SK-N-SH (cell line): ENCODE measurements at regions not wholly inside any gene's neighbourhood (a gene's known extent, or its start where the extent isn't known, plus 50 kb on each side); places are given as distances from the start of the nearest gene placed in this dataset.

ENCODE experiments used
- CTCF ChIA-PET: fragments of 300-600, 350-600 bp; formaldehyde crosslinking; extraction: SDS; loops from one replicate; lab custom pipeline; 2021; lab: Yijun Ruan, JAX
- POLR2A ChIA-PET: fragments of 350-600 bp; sonication (Branson Sonifier 250); formaldehyde crosslinking; extraction: SDS; loops from one replicate; lab custom pipeline; 2020; ENCODE audit warnings: antibody characterized with exemption, inconsistent platforms; lab: Yijun Ruan, JAX
- DNase-seq: peaks from one replicate; pipeline ENCODE4 v3.0.0; 2012
- H2AFZ ChIP-seq: fragments of 200-600 bp; sonication (generic); 2 replicates; pipeline ENCODE4 v1.8.1; 2016; ENCODE audit warnings: antibody characterized with exemption, mild to moderate bottlenecking, low read depth
- H3F3A ChIP-seq: fragments of 200-600 bp; sonication (generic); replicated peaks from 2 replicates; pipeline ENCODE3; 2016; ENCODE audit warnings: antibody characterized with exemption, mild to moderate bottlenecking; ENCODE audit not compliant: insufficient read depth
- H3K27ac ChIP-seq, 2 experiments: fragments of 200-500 bp in 1 of 2; fragments of 200-600 bp in 1 of 2; sonication (Bioruptor generic) in 1 of 2; sonication (generic), shearing (Covaris generic) in 1 of 2; 2 replicates each; pipeline versions ENCODE4 v1.5.1 to v1.6.1; 2014 to 2016; ENCODE audit warnings: low read depth in 2 of 2, inconsistent platforms in 1 of 2, low read length in 1 of 2, mild to moderate bottlenecking in 1 of 2, mixed read lengths in 1 of 2
- H3K27me3 ChIP-seq: fragments of 200-600 bp; sonication (generic), shearing (Covaris generic); 2 replicates; pipeline ENCODE4 v1.6.1; 2016; ENCODE audit warnings: mixed run types; ENCODE audit not compliant: insufficient read depth
- H3K36me3 ChIP-seq, 2 experiments: fragments of 200-500 bp in 1 of 2; fragments of 200-600 bp in 1 of 2; sonication (Bioruptor generic) in 1 of 2; sonication (generic) in 1 of 2; replicated peaks in 1 of 2; 2 replicates each; pipeline versions ENCODE3 to v1.5.1; 2014 to 2016; ENCODE audit warnings: low read length in 1 of 2, mild to moderate bottlenecking in 1 of 2; ENCODE audit not compliant: insufficient read depth in 2 of 2, control insufficient read depth in 1 of 2
- H3K4me1 ChIP-seq, 2 experiments: fragments of 200-500 bp in 1 of 2; fragments of 200-600 bp in 1 of 2; sonication (Bioruptor generic) in 1 of 2; sonication (generic), shearing (Covaris generic) in 1 of 2; 2 replicates each; pipeline versions ENCODE4 v1.5.1 to v1.6.1; 2014 to 2016; ENCODE audit warnings: low read depth in 1 of 2, low read length in 1 of 2, mixed run types in 1 of 2; ENCODE audit not compliant: insufficient read depth in 2 of 2, control insufficient read depth in 1 of 2
- H3K4me2 ChIP-seq: fragments of 200-600 bp; sonication (generic), shearing (Covaris generic); 2 replicates; pipeline ENCODE4 v1.6.1; 2017; ENCODE audit warnings: mixed run types
- H3K4me3 ChIP-seq, 2 experiments: fragments of 200-500 bp in 1 of 2; fragments of 200-600 bp in 1 of 2; sonication (Bioruptor generic) in 1 of 2; sonication (generic), shearing (Covaris generic) in 1 of 2; 2 replicates each; pipeline versions ENCODE4 v1.5.1 to v1.8.1; 2014 to 2016; ENCODE audit warnings: low read depth in 2 of 2, inconsistent platforms in 1 of 2, low read length in 1 of 2, mild to moderate bottlenecking in 1 of 2, mixed read lengths in 1 of 2, moderate library complexity in 1 of 2
- H3K79me2 ChIP-seq: fragments of 200-600 bp; sonication (generic); 2 replicates; pipeline ENCODE4 v1.8.1; 2017; ENCODE audit warnings: mild to moderate bottlenecking; ENCODE audit not compliant: insufficient read depth
- H3K9ac ChIP-seq: fragments of 200-600 bp; sonication (generic); 2 replicates; pipeline ENCODE4 v1.6.1; 2017; ENCODE audit warnings: mixed run types
- H3K9me2 ChIP-seq: fragments of 200-600 bp; sonication (generic); 2 replicates; pipeline ENCODE4 v1.6.1; 2017; ENCODE audit warnings: mixed run types
- H3K9me3 ChIP-seq: fragments of 200-600 bp; sonication (generic); 2 replicates; pipeline ENCODE4 v1.6.1; 2017; ENCODE audit warnings: mixed run types, mild to moderate bottlenecking, moderate library complexity
- H4K20me1 ChIP-seq: fragments of 200-600 bp; sonication (generic); 2 replicates; pipeline ENCODE4 v1.6.1; 2017; ENCODE audit warnings: mild to moderate bottlenecking, mixed run types; ENCODE audit not compliant: insufficient read depth
- CTCF ChIP-seq: fragments of 200-600 bp; sonication (generic); IDR thresholded peaks from 2 replicates; pipeline ENCODE4 v1.6.1; 2017; ENCODE audit warnings: antibody characterized with exemption, mild to moderate bottlenecking, moderate library complexity
- EZH2phosphoT487 ChIP-seq: fragments of 200-600 bp; sonication (generic); IDR thresholded peaks from 2 replicates; pipeline ENCODE4 v1.6.1; 2017; ENCODE audit warnings: low read depth, mixed run types, mild to moderate bottlenecking, antibody characterized with exemption, moderate library complexity, borderline replicate concordance
- FOSL2 ChIP-seq: IDR thresholded peaks from 2 replicates; pipeline ENCODE4 v1.4.0; 2012; ENCODE audit warnings: low read depth, mild to moderate bottlenecking, moderate library complexity, borderline replicate concordance
- GATA2 ChIP-seq: sonication (generic); formaldehyde crosslinking; IDR thresholded peaks from 2 replicates; pipeline ENCODE4 v1.5.0; 2020; ENCODE audit warnings: mild to moderate bottlenecking, missing genetic modification reagents
- IRF3 ChIP-seq: fragments of 150-350 bp; IDR thresholded peaks from 2 replicates; pipeline ENCODE4 v1.6.1; 2016; ENCODE audit warnings: mild to moderate bottlenecking, low read depth, low read length
- MAX ChIP-seq: IDR thresholded peaks from 2 replicates; pipeline ENCODE4 v1.4.0; 2012; ENCODE audit warnings: low read depth
- MEF2A ChIP-seq: IDR thresholded peaks from 2 replicates; pipeline ENCODE4 v1.4.0; 2012; ENCODE audit warnings: low read depth, borderline replicate concordance
- MXI1 ChIP-seq: IDR thresholded peaks from 2 replicates; pipeline ENCODE4 v1.6.1; 2012; ENCODE audit warnings: mild to moderate bottlenecking, low read depth, low read length, improper control_type of control experiment
- POLR2AphosphoS5 ChIP-seq: IDR thresholded peaks from 2 replicates; pipeline ENCODE4 v1.6.1; 2012; ENCODE audit warnings: low read depth, low read length
- RAD21 ChIP-seq: IDR thresholded peaks from 2 replicates; pipeline ENCODE4 v1.6.1; 2012; ENCODE audit warnings: mild to moderate bottlenecking, low read length
- RCOR1 ChIP-seq: fragments of 150-350 bp; IDR thresholded peaks from 2 replicates; pipeline ENCODE4 v1.6.1; 2017; ENCODE audit warnings: antibody characterized with exemption, low read length
- RXRA ChIP-seq: IDR thresholded peaks from 2 replicates; pipeline ENCODE4 v1.4.0; 2012; ENCODE audit warnings: low read depth, mild to moderate bottlenecking, borderline replicate concordance
- TCF12 ChIP-seq: IDR thresholded peaks from 2 replicates; pipeline ENCODE4 v1.4.0; 2012
- WGBS: methylation state at CpG from one replicate; pipeline ENCODE4 v1.1.6; 2017; ENCODE audit warnings: low lambda C conversion rate; 5-methylcytosine and 5-hydroxymethylcytosine counted together
- TF ChIP-seq, protein P1 (sequence below): IDR thresholded peaks from 2 replicates; pipeline ENCODE4 v1.6.1; 2012; ENCODE audit warnings: mild to moderate bottlenecking, low read depth, low read length, moderate library complexity
- TF ChIP-seq, protein P2 (sequence below): IDR thresholded peaks from 2 replicates; pipeline ENCODE4; 2012
- TF ChIP-seq, protein P3 (sequence below): fragments of 150-350 bp; IDR thresholded peaks from 2 replicates; pipeline ENCODE4 v1.6.1; 2017; ENCODE audit warnings: antibody characterized with exemption, low read length, low read depth, borderline replicate concordance

DNA sequence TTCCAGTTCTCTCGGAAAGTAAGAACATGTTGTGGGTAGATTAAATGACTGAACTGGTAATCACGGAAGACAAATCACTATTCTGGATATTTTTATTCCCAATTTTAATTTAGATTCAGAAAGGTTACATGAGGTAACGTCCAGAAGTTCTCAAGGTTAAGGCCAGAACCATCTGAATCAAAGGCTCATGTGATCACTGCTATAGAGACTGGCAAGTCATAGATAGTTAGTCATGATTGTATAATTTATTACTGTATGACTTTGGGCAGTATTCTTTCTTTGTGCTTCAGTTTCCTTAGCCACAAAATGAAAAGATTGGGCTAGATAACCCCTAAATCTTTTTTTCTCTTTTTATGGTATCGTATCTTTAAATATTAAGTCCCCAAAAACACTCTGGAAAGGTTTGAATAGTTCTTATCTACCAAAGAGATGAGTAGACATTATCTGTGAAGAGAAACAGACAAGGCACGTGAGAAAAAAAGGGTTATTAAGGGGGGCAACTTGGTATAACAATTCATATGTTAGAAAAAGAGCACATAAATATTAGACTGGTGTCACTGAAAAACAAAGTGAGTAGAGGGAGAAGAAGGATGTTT lies 241.0 kb downstream of the PTPRC start:
- 70% methylated on average over 5 of the region's 5 CpGs for WGBS
- no peaks in the 10 kb centered on the region for H3K27me3 ChIP-seq
- no peaks in the 10 kb centered on the region for H3K9me3 ChIP-seq
- no peak overlapping the region for H2AFZ ChIP-seq
- ChIA-PET POLR2A (no interaction called here), CTCF (interaction anchor here (0.7 to 0.8 kb wide), 2 partner anchors 22 to 672 kb away, joined by 3 read pairs; no protein-coding TSS in a partner anchor)
- no peak overlapping the region for H3K4me2 ChIP-seq
- peaks cover 2 to 28% of the 10 kb centered on the region in 2 experiments; a peak in 3 of 4 replicates for H3K4me1 ChIP-seq
- peaks cover 22% of the 10 kb centered on the region for H3K79me2 ChIP-seq
- DNase-seq: no peak
- H3K27ac ChIP-seq: peak overlapping the region in 1 of 2 experiments; percentile 86; a peak in 2 of 4 replicates
- no peaks in the 10 kb centered on the region for H4K20me1 ChIP-seq
- peaks cover 3 to 34% of the 10 kb centered on the region in 2 experiments for H3K36me3 ChIP-seq
- no peaks in the 10 kb centered on the region for H3K9me2 ChIP-seq
- TF ChIP-seq, protein P1, sequence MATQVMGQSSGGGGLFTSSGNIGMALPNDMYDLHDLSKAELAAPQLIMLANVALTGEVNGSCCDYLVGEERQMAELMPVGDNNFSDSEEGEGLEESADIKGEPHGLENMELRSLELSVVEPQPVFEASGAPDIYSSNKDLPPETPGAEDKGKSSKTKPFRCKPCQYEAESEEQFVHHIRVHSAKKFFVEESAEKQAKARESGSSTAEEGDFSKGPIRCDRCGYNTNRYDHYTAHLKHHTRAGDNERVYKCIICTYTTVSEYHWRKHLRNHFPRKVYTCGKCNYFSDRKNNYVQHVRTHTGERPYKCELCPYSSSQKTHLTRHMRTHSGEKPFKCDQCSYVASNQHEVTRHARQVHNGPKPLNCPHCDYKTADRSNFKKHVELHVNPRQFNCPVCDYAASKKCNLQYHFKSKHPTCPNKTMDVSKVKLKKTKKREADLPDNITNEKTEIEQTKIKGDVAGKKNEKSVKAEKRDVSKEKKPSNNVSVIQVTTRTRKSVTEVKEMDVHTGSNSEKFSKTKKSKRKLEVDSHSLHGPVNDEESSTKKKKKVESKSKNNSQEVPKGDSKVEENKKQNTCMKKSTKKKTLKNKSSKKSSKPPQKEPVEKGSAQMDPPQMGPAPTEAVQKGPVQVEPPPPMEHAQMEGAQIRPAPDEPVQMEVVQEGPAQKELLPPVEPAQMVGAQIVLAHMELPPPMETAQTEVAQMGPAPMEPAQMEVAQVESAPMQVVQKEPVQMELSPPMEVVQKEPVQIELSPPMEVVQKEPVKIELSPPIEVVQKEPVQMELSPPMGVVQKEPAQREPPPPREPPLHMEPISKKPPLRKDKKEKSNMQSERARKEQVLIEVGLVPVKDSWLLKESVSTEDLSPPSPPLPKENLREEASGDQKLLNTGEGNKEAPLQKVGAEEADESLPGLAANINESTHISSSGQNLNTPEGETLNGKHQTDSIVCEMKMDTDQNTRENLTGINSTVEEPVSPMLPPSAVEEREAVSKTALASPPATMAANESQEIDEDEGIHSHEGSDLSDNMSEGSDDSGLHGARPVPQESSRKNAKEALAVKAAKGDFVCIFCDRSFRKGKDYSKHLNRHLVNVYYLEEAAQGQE: no peak
- TF ChIP-seq TCF12 (peak; percentile 19; the same call in 1 of the 2 replicates), EZH2phosphoT487 (no peak), GATA2 (CRISPR knock-in tag) (peak; percentile 63), CTCF (no peak)
- TF ChIP-seq, protein P2, sequence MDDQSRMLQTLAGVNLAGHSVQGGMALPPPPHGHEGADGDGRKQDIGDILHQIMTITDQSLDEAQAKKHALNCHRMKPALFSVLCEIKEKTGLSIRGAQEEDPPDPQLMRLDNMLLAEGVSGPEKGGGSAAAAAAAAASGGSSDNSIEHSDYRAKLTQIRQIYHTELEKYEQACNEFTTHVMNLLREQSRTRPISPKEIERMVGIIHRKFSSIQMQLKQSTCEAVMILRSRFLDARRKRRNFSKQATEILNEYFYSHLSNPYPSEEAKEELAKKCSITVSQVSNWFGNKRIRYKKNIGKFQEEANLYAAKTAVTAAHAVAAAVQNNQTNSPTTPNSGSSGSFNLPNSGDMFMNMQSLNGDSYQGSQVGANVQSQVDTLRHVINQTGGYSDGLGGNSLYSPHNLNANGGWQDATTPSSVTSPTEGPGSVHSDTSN: peak; percentile 25; the same call in 1 of the 2 replicates
- TF ChIP-seq, all 33 proteins: peak for 3
- Histone ChIP-seq H3K4me3 (no peak overlapping the region), H3K9ac (no peak overlapping the region), H3F3A (peaks cover 18% of the 10 kb centered on the region)

DNA sequence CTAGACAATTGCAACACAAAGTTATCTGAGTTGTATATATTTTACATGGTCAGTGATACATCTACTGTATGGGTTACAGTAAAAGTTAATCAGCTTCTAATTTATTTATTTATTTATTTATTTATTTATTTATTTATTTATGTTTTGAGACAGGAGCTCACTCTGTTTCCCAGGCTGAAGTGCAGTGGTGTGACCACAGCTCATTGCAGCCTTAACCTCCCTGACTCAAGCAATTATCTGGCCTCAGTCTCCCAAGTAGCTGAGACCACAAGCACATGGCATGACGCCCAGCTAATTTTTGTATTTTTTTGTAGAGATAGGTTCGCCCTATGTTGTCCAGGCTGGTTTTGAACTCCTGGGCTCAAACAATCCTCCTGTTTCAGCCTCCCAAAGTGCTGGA lies 241.6 kb downstream of the PTPRC start:
- no peaks in the 10 kb centered on the region for H4K20me1 ChIP-seq
- WGBS: 87% methylated on average over 2 of the region's 2 CpGs

More for the DNA sequence above, 241.6 kb downstream of the PTPRC start:
- Histone ChIP-seq H3K4me2 (peak overlapping the region; percentile 0; the same call in 1 of the 2 replicates), H3K9ac (no peak overlapping the region; the same call in 1 of the 2 replicates), H3K27me3 (no peaks in the 10 kb centered on the region), H3K4me3 (no peak overlapping the region), H3K9me3 (no peaks in the 10 kb centered on the region), H3K79me2 (peaks cover 22% of the 10 kb centered on the region), H3K36me3 (peaks cover 3 to 36% of the 10 kb centered on the region in 2 experiments), H3F3A (peaks cover 14% of the 10 kb centered on the region), H3K9me2 (no peaks in the 10 kb centered on the region), H3K27ac (peak overlapping the region in 1 of 2 experiments; percentile 86; a peak in 2 of 4 replicates), H2AFZ (no peak overlapping the region), H3K4me1 (peaks cover 2 to 28% of the 10 kb centered on the region in 2 experiments; a peak in 3 of 4 replicates)
- ChIA-PET POLR2A (no interaction called here), CTCF (no interaction called here)
- TF ChIP-seq MEF2A (no peak), RXRA (no peak), IRF3 (no peak), MXI1 (no peak), RAD21 (no peak), MAX (no peak), POLR2AphosphoS5 (no peak), GATA2 (CRISPR knock-in tag) (no peak), FOSL2 (no peak), RCOR1 (no peak)
- TF ChIP-seq, protein P3, sequence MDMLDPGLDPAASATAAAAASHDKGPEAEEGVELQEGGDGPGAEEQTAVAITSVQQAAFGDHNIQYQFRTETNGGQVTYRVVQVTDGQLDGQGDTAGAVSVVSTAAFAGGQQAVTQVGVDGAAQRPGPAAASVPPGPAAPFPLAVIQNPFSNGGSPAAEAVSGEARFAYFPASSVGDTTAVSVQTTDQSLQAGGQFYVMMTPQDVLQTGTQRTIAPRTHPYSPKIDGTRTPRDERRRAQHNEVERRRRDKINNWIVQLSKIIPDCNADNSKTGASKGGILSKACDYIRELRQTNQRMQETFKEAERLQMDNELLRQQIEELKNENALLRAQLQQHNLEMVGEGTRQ: no peak
- no peak for DNase-seq
